HG03045 (cell line): ENCODE measurements at regions not wholly inside any gene's neighbourhood (a gene's known extent, or its start where the extent isn't known, plus 50 kb on each side); places are given as distances from the start of the nearest gene placed in this dataset.

Experiments
- ATAC-seq: cut with Tn5 transposase; IDR thresholded peaks from one replicate; pipeline ENCODE4 v1.9.1; 2021; ENCODE audit warnings: mild to moderate bottlenecking, moderate library complexity; ENCODE audit not compliant: unreplicated experiment

GRCh38 chr12:131370791-131371347, 340.0 kb upstream of the SFSWAP start:
- ATAC-seq, result no peak

GRCh38 chr12:131371401-131372170, 339.3 kb upstream of the SFSWAP start:
- no peak for ATAC-seq

DNA sequence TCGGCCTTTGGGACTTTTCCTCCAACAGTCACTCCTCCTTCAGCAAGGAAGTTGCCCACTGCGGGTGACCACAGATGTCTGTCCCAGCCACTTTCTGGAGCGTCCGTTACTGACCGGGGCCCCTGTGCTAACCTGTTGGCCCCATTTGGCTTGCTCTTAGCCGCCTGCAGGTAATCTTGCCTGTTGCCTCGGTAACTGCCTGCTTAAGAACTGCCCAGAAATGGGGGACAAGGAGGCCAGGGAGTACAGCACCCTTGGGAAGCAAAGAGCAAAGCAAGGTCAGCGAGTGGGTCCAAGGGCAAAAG, 338.8 kb upstream of the SFSWAP start:
- ATAC-seq, result no peak

DNA sequence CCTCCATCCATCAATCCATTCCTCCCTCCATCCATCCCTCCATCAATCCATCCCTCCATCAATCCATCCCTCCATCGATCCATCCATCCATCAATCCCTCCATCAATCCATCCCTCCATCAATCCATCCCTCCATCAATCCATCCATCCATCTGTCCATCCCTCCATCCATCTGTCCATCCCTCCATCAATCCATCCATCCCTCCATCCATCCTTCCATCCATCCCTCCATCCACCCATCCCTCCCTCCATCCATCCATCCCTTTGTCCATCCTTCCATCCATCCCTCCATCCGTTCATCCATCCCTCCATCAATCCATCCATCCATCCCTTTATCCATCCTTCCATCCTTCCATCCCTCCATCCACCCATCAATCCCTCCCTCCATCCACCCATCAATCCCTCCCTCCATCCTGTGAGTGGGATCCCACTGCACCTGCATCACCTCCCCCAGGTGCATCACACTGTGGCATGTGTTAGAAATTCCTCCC, 338.1 kb upstream of the SFSWAP start:
- ATAC-seq, result no peak

DNA sequence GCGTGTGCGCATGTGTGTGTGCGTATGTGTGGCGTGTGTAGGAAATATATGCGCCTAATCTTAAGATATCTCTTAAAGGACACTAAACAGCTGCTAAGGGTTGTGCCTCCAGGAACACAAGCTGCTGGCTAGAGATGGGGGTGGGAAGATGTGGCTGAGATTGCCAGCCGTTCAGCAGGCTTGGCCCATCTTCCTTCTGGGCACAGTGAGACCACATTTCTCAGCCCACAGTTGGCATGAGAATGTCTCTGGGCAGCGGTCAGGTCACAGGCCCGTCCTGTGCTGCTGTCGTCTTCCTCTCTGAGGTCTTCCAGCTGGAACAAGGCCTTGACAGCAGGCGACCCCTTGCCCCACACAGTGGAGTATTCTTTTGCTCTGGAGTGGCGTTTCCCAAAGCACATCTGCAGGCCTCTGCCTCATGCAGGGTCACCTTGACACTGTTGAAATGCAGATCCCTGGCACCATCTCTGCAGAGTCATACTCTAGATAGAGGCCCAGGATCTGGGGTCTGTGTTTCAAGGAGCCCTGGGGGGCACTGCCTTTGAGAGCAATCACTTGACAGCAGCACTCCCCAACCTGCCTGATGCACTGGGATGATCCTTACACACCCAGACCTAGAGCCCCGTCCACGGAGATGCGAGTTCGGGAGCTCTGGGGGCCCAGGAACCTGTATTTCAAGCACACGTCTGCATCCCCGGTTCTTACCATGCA, 335.5 kb upstream of the SFSWAP start:
- ATAC-seq, result no peak

DNA sequence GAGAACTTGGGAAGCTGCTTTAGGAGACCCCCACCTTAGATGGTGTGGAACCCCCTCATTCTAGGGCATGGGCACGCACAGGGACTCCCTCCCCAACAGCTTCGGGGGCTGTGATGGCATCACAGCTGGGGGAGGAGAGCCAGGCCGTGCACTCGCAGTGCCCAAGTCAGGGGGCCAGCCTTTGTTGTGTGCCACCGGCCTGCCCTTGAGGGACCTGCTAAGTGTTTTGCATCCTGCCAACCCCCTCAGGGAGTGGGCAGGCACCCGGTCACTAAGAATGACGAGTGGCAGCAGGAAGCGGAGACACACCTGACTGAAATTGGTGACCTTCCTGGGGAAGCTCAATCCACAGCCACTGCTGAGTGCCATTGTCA, 334.9 kb upstream of the SFSWAP start:
- no peak for ATAC-seq

GRCh38 chr12:131378176-131378842, 332.6 kb upstream of the SFSWAP start:
- no peak for ATAC-seq

- no peak for ATAC-seq
Observed at GRCh38 chr12:131378861-131379665, 331.8 kb upstream of the SFSWAP start.

- no peak for ATAC-seq
Observed at GRCh38 chr12:131379738-131380137, 331.2 kb upstream of the SFSWAP start.

- ATAC-seq, result no peak
Observed at GRCh38 chr12:131380220-131380964, 330.5 kb upstream of the SFSWAP start.

- ATAC-seq, result no peak
Observed at GRCh38 chr12:131380965-131381705, 329.8 kb upstream of the SFSWAP start.

DNA sequence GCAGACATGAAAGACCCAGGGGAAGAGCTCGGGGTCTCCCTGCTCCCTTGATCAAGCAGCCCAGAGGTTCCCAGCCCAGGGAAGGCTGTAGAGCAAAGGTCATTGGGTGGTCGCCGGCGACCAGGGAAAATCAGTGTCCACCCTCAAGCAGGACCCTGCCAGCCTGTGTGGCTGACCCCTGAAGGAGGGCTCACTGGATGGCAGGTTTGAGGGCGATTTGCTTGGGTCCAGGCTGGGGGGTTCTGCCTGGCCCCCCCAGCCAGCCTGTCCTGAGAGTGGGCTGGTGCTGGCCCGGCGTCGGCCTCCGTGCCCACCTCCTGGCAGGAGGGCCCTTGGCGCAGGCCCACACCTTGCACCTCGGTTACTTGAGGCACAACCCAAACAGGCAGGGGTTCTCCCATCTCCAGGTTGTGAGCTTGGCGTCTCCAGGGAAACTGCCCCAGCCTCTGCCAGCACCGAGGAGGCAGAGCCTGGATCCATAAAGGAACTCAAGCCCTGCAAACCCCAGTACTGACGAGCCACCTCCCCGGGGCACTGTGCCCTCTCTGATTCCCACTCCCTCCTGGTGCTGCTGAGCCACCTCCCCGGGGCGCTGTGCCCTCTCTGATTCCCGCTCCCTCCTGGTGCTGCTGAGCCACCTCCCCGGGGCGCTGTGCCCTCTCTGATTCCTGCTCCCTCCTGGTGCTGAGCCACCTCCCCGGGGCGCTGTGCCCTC, 329.0 kb upstream of the SFSWAP start:
- ATAC-seq, result no peak

DNA sequence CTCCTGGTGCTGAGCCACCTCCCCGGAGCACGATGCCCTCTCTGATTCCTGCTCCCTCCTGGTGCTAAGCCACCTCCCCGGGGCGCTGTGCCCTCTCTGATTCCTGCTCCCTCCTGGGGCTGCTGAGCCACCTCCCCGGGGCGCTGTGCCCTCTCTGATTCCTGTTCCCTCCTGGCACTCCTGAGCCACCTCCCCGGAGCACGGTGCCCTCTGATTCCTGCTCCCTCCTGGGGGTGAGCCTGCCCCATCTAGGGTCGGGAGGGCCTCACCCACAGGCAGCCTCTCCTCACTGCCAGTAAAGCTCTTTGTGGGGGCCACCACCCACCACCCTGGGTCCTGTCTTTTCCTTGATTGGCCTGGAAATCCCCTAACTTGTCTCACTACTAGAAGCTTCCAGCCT, 327.6 kb upstream of the SFSWAP start:
- ATAC-seq, result no peak

DNA sequence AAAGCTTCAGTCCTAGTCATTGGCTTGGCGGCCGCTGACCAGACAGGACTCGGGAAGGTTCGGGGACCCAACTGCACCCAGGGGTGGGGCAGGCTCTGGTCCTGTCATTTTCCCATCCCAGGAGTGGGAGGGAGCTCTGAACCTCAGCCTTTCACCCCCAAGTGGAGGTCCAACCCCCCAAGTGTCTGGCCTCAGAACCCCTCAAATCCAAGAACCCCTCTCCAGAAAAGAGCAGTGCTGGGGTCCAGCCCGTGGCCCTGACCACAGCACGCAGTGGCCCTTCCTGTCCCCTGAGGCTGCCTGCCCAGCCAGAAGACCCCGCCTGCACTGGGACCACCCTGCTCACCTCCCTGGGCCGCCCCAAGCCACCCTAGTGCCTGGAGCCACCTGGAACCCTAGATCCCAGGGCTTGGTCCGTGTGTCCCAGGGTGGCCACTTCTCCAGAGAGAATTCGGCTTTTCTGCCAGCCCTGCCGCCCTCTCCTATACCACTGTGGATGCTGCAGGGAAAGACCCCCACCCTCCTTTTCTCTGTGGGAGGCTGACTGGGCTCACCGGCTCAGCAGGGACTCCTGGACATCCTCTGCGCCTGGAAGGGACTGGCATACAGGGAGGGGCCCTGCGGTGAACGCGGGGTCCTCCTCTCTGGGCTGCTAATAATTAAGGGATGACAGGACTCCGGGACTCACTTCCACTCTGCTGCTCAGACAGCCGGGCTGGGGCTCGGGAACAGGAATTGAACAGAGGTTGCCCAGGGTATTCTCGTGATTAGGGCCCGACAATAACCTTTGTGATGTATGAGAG, 326.9 kb upstream of the SFSWAP start:
- ATAC-seq, result no peak

GRCh38 chr12:131384544-131384855, 326.4 kb upstream of the SFSWAP start:
- ATAC-seq, result no peak

DNA sequence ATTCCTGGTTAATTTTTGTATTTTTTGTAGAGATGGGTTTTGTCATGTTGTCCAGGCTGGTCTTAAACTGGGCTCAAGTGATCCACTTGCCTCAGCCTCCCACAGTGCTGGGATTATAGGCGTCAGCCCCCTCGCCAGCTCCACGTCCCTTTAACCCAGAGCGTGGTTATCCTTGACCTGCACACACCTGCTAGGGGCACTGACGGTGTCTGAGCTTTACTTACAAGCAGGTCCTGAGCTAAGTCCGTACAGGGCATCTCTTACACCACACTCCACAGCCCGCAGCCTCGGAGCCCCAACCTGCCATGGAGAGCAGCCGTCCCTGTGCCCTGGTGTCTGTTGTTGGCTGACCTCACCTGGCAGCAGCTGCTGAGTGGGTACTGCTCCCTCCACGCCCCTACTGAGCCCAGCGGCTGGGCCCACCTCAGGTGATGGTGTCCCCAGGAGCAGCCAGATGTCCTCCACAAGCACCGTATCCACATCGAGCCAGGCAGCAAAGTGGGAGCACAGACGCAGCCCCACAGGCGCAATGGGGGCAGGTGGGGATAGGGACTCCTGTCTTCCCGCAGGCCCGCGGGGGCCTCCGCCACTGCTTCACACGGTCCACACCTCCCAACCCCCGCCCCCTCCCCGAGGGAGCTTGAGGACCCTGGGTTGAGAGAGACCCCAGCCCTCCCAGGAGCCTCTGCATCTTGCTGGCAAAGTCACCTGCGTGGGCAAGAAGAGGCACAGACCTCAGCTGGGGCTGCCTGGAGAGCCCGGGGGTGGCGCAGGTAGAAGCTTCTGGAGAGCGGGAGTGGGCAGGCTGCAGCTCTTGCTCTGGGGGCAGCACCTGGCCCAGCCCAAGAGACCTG, 325.4 kb upstream of the SFSWAP start:
- ATAC-seq, result no peak

- ATAC-seq, result no peak
Observed at GRCh38 chr12:131386167-131386521, 324.7 kb upstream of the SFSWAP start.
